GM21447 (cell line): ENCODE measurements at regions not wholly inside any gene's neighbourhood (a gene's known extent, or its start where the extent isn't known, plus 50 kb on each side); places are given as distances from the start of the nearest gene placed in this dataset.
"Not testable (repeated sequence)": the region's sequence is repeated elsewhere in the genome, so short reads cannot be mapped to it uniquely, and the experiment has no call there.

Experiments used
- ATAC-seq: cut with Tn5 transposase; IDR thresholded peaks from one replicate; pipeline ENCODE4 v1.9.1; 2021; ENCODE audit not compliant: unreplicated experiment

DNA sequence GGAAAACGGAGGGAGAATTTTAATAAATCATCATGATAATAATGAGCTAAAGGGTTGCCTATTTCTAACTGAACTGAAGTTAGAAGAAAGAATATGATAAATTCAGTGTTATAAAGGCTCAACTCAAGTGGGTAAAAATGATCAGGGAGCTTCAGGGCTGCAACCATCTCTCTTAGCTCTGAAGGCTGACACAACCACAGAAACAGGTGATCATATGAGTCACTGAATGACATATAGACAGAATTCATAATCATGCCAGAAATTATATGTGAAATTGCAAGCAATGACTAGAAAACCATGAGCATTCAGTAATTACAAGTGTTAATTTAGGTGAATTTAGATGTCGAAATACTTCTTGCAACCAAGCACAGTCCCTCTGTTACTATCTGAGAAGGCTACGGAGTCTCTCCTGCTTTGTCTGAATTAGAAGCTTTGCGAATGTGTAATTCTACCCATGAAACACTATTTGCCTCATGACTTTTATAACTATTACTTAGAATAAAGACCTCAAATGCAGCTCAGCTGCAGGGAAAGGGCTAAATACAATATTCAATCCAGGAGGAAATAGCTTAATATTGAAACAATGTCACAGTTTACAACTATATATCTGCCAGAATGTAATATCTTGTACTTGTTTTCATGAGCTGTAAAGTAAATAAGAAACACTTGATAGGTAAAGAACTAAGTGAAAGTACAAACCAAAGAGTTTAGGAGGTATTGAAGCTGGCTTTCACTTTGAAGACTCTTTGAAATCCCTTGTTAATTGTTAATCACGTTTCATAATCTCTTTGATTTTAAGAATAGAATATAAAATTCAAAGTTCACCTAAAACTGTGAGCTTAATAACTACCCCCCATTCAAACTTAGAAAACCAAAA lies 1972.6 kb downstream of the ARAP2 start:
- no peak for ATAC-seq

DNA sequence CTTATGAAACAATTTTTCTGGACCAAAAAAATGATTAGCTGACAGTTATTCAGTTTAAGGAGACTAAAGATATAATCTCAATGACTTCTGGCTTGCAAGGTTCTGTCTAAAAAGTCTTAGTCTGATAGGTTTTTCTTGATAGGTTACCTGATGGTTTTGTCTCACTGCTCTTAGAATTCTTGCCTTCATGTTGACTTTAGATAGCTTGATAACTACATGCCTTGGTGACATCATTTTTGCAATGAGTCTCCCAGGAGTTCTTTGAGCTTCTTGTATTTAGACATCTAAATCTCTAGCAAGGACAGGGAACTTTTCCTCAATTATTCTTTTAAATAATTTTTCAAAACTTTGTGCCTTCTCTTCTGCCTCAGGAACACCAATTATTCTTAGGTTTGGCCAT lies 1965.3 kb downstream of the ARAP2 start:
- no peak for ATAC-seq

DNA sequence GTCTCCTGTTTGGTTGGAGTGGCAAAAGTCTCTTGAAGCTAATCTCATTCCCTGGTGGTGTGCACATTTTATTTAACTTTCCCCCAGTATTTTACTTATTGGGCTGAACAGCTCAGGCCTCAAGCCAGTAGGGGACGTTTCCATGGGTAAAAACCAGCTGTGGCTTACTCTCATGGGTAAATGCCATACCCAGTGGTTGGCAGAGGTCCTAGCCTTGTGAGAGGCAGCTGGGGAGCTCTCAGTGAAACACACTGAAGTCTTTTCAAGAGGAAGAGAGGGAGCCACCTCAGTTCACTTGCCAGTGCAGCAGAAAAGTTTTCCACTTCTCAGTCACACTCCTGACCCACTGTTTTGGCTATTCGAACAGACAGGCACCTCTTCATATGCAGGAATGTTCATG lies 1964.2 kb downstream of the ARAP2 start:
- ATAC-seq, result no peak

DNA sequence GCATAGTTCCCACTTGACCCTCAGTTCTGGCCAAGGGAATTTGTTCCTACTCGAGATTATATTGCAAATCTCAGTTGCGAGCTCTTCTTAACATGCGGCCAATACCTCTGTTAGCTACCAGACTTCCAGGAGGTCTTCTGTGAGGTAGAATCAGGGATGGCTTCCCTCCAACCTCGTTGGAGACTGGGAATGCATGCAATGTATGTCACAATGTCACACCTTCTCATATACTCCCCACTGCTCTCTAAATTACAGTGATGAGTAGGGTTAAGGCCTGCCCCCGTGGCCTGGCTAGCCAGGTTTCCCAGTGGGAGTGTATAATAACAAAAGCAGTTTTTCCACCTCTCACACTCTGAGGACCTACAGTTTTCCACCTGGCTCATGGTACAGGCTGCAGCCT lies 1962.5 kb downstream of the ARAP2 start:
- no peak for ATAC-seq

DNA sequence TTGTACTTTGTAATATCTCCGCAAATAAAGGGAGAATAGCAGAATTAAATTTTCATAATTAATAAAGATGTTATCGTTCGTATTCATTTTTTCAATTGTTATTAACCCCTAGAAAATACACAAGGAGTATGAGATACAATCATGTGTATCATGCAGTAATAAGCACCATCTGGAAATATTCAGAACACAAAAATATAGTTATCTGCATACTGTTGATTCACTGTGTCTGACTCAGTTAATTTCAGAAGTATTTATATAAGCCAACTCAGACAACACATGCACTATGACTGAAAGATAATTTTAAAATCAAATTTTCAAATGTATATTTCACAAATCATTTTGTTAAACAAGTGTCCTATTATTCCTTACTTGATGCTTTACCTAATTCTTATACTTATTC lies 1954.8 kb downstream of the ARAP2 start:
- no peak for ATAC-seq

DNA sequence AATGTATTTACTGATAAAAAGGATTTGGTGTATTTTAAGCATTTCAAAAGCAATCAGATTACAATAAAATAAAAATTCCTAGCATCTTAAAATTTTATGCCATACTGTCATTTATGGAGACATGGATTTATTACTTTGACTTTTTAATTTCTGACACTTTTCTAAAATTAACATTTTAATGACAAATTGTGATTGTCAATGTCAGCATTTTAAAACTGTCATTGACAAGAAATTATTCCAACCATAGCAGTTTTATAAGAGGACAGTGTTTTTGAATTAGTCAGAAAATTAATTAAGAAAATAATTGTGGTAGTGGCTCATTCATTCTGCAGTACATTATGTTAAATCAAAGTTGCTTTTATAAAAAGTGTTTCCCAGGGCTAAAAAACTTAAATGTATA lies 1954.4 kb downstream of the ARAP2 start:
- ATAC-seq, result no peak

DNA sequence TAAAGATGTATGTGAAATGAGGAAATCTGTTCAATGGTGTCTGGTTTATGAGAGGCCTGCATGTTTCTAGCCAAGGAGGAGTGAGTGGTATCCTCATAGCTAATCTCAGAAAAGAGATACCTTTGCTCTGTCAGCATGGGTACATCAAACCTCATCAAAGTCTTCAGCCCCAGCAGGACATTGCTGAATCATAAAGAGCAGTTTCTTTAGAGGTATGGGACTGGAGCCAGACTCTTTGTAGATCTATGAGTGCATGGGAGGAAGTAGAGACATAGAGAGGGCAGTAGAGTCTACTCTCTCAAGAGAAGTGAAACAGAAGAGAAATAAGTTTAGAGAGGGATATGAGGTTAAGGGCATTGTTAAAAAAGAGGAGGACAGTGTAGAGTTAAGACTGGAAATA lies 1950.9 kb downstream of the ARAP2 start:
- ATAC-seq, result no peak

DNA sequence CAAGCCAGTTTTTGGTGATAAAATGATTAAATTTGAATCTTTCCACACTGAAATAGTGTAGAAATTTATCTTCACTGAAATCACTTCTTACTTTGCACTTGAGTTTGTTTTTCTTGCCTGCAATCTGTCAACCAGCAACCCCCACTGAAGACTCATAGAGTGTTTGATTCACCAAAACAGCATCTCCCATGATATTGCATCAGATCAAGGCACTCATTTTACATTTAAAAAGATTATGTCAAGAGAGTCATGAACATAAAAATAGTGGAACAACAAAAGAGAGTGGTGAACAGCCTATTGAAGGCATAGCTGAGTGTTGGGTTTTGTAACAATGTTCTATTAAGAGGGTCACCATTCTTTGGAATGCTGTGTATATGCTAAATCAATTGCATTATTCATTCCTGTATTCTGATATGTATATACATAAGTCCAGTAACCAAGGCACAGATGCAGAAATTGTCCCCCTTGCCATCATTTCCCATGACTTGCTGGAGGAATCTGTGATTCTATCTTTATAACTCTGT lies 1934.9 kb downstream of the ARAP2 start:
- ATAC-seq, result no peak

DNA sequence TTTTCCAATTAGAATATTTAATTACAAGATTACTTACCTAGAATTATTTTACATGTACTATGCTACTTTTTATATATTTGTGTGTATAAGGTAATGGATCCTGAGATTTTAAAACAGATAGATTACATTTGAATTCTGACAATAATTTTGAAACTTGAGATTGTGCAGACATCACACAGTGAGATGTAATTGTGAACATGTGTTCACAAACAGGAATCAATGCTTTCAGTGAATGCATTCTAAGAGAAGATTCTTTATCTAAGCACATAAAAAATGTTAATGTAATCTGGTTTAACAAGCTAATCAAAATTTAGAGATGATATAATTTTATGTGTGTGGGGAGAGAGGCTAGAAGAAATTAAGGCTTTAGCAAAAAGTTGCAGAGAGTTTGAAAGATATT lies 1925.5 kb downstream of the ARAP2 start:
- no peak for ATAC-seq

DNA sequence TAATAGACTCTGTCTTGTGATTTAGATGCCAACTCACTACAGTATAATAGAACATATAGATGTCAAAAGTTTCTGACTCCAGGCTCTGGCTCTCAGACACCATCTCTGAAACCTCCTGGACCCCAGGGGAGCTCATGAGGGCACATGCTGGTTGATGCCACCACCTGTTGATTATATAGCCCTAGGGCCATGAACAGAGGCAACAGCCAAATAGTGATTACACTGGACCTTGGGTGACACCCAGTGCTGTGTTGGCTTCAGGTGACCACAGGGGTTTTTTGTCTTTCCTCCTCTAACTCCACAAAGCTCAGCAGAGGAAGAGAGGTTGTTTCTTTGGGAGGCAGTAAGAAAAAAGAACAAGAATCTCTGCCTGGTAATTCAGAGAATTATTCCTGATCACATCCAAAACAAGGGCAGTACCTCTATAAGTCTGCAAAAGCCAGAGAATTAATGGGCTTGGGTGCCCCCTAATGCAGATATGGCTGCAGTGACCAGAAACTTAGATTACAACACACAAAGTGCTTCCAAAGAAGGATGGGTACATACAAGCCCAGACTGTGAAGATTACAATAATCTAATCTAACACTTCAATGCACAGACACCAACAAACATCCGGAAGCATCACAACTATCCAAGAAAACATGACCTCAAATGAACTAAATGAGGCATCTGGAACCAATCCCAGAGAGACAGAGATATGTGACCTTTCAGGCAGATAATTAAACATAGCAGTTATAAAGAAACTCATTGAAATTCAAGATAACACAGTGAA lies 1920.6 kb downstream of the ARAP2 start:
- ATAC-seq, result no peak

DNA sequence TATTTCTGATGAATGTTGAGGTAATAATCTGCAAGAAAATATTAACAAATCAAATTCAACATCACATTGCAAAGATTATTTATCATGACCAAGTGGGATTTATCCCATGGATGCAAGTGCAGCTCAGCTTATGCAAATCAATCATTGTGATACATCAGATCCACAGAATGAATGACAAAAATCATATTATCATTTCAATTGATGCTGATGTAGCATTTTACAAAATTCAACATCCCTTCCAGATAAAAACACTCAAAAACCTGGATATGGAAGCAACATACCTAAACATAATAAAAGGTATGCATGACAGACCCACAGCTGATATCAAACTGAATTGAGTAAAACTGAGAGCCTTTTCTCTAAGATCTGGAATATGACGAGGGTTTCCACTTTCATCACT lies 1915.4 kb downstream of the ARAP2 start:
- no peak for ATAC-seq

DNA sequence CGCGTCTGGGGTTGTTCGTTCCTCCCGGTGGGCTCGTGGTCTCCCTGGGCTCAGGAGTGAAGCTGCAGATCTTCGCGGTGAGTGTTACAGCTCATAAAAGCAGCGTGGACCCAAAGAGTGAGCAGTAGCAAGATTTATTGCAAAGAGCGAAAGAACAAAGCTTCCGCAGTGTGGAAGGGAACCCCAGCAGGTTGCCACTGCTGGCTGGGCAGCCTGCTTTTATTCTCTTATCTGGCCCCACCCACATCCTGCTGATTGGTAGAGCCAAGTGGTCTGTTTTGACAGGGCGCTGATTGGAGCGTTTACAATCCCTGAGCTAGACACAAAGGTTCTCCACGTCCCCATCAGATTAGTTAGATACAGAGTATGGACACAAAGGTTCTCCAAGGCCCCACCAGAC lies 1909.2 kb downstream of the ARAP2 start:
- not testable (repeated sequence) for ATAC-seq

DNA sequence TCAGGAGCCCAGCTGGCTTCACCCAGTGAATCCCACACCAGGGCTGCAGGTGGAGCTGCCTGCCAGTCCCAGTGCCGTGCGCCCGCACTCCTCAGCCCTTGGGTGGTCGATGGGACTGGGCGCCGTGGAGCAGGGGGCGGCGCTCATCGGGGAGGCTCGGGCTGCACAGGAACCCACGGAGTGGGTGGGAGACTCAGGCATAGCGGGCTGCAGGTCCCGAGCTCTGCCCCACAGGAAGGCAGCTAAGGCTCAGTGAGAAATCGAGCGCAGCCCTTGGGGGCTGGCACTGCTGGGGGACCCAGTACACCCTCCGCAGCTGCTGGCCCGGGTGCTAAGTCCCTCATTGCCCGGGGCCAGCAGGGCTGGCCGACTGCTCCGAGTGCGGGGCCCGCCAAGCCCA lies 1908.8 kb downstream of the ARAP2 start:
- ATAC-seq, result not testable (repeated sequence)

DNA sequence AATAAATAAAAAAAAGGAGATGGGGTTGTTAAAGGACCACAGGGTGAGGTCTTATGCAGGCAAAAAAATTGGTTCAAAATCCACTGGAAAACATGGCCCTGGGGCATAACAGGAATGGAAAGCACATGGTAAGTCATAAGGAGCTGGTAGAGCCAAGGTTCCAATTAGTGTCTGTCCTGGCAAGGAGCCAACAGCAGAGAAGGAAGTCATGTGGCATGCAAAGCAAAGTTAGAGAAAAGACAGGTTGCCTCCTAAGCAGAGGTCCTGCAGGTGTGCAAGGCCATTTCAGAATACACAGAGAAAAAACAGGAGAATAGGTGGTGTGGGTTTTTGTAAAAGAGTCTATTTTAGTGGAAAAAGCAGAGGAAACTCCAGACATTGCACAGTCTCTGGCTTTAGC lies 1881.7 kb downstream of the ARAP2 start:
- no peak for ATAC-seq

DNA sequence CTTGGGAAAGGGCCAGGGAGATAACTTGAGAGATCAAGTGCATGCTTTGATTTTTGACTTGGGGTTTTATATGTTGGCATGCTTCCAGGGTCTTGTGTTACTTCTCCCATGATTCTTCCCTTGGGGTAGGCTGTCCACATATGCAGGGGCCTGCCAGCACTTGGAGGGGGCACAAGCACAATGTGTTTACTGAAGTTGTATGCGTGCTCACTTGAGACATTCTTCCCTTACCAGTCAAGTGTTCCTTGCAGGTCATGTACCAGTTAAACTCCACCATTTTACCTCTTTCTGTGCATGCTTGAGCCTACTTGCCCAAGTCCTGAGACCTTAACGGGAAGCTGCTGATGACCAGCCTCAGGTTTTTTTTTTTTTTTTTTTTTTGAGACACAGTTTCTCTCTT lies 1880.5 kb downstream of the ARAP2 start:
- no peak for ATAC-seq

DNA sequence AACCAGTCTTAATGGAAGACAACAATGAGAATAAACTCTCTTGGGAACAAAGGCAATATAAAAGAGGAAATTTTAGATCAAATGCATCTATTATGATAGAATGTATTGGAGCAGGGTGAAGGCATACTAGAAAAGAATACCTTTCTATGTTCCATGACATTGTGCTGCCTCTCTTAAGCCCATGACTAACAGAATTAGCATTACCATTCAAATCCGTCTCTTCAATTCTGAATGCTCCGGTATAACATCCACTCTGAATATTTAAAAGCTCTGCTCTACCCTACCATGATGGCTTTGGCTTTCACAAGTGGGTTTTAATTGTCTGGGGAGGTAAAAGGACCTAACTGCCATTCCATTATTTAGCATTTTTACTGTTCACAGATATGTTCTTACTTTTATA lies 1878.4 kb downstream of the ARAP2 start:
- ATAC-seq, result no peak

DNA sequence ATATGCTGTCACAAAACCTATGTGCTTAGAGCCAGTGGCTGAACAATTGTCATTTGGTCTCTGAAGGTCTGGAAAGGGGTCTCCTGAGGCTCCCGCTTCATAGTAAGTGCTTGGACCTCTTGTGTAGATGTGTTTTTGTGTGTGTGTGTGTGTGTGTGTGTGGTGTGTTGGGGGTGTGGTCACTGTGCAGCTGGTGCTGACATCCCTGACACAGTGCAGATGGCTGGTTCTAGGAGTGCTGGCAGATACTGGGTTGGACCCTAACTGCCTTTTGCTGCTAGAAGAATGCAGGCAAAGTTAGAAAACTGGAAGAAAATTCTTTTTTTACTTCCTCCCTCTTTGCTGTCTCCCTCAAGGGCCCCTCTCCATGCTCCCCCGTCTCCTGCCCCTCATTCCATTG lies 1872.6 kb downstream of the ARAP2 start:
- no peak for ATAC-seq

DNA sequence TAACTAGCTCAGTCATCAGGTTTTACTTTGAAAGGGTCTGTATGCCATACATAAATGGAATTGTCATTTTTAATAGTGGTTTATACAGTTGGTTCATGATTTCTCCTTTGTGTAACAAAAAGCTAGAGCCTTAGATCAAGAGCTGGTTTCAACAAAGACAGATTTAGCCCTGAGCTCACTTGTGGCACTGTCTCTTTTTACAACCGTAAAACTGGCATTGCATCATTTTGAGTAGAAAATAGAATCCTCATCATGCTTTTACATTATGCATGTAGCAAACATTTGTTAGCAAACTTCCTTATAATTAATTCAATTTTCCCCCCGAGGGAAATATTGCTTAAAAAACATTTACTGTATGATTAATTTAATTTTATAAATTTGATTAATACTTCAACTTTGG lies 1871.5 kb downstream of the ARAP2 start:
- ATAC-seq, result no peak

DNA sequence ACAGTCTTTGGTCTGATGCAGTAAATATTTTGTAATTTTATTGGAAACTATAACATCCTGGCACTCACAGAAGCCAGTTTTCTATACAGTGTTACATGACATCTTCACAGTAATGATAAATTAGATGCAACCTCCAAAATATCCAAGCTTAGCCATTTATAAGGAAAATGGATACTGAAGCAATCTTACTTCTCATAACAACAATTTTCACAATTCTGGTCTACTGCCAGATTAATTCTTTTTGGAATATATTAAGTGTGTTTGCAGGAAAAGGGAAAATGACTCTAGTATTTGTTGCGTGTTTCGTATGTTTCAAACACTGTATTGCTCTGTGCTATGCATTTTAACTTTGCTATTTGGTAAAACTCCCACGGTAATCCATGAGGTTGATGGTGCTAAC lies 1870.9 kb downstream of the ARAP2 start:
- ATAC-seq, result no peak

DNA sequence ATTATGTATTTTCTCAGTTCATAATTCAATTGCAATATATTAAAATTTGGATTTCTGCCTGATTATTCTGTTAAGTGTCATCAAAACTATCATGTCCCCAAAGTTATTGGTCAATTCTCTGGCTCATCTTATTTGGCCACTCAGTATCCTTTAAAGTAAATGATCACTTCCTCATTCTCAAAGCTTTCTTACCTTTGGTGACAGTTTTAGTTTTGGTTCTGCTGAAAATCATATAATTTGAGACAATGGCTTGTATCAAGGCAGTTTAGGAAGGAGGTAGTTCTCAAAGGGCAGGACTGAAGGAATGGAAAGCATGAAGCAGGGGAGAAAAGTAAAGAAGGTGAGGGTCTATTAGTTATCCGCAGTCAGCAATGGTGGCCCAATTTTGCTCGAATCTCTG lies 1832.1 kb downstream of the ARAP2 start:
- ATAC-seq, result no peak

DNA sequence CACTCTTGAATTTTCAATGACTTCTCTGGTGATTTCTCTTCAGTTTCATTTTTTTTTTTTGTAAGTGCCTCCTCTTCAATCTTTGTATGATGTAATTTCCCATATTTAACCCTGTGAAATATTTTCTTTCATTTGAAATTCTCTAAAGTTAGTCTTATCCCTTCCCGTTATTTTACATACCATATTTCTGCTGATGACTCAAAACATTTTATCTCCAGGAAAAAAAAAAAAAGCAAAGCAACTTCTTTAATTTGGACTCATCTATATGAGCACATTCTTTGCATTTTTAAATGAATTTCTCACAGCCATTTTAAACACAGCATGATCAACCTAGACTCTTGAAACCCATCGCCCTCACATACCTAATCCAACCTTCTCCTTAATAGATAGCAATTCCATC lies 1831.4 kb downstream of the ARAP2 start:
- no peak for ATAC-seq

DNA sequence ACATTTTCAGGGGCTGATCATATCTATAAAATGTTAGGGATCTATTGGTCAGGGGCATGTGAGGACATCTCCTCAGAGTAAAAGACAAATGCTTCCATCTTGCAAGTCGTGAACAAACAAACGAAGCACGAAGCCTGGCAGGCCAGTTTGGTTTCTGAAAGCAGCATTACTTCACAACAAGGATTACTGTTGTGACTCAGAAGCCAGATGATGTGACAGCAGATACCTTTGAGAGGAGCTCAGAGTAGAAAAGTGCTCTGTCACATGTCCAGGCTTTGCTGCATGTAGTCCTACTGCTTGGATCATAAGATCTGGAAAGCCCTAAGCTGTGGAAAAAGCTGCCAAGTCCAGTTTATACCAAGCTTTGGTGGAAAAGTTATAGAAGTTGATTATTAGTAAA lies 1827.2 kb downstream of the ARAP2 start:
- ATAC-seq, result no peak
